HUES48 (cell line): ENCODE measurements at regions not wholly inside any gene's neighbourhood (a gene's known extent, or its start where the extent isn't known, plus 50 kb on each side); places are given as distances from the start of the nearest gene placed in this dataset.
"Not testable (repeated sequence)": the region's sequence is repeated elsewhere in the genome, so short reads cannot be mapped to it uniquely, and the experiment has no call there.

Source experiments
- H3K27ac ChIP-seq: one replicate; pipeline ENCODE4 v1.7.0; 2013; ENCODE audit warnings: low read depth, low read length, inconsistent platforms
- H3K27me3 ChIP-seq: 2 replicates; pipeline ENCODE4 v1.6.1; 2013; ENCODE audit warnings: mild to moderate bottlenecking, low read length; ENCODE audit not compliant: control insufficient read depth, insufficient read depth
- H3K36me3 ChIP-seq: 2 replicates; pipeline ENCODE4 v1.6.1; 2013; ENCODE audit warnings: low read length; ENCODE audit not compliant: control insufficient read depth, insufficient read depth
- H3K4me1 ChIP-seq: 2 replicates; pipeline ENCODE4 v1.6.1; 2013; ENCODE audit warnings: mild to moderate bottlenecking, low read length; ENCODE audit not compliant: control insufficient read depth, insufficient read depth
- H3K4me3 ChIP-seq: 2 replicates; pipeline ENCODE4 v1.5.1; 2013; ENCODE audit warnings: mild to moderate bottlenecking, low read depth, low read length
- H3K9ac ChIP-seq: 2 replicates; pipeline ENCODE4 v1.6.1; 2013; ENCODE audit warnings: mild to moderate bottlenecking, low read depth, low read length, moderate library complexity
- H3K9me3 ChIP-seq: 2 replicates; pipeline ENCODE4 v1.6.1; 2013; ENCODE audit warnings: low read length; ENCODE audit not compliant: control insufficient read depth, insufficient read depth

DNA sequence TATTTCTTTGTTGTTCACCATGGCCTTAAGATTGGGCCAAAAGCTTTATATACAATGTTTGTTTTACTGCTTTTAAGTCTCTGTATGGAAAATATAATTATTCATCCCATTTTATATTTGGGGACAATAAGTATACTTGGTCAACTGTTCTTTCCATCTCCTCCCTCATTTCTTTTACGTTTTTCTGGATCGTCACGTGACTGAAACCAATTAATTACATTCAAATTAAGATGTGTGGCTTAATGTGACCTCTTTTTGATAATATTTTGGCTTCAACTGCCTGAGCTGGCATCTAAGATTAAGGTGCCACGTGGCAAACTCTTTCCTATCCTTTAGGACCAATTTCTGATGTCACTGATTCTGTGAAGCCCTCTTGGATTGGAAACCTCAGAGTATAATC lies 250.1 kb upstream of the SGCD start:
- no peak overlapping the region for H3K4me3 ChIP-seq
- H3K9me3 ChIP-seq = no peaks in the 10 kb centered on the region
- no peaks in the 10 kb centered on the region for H3K27me3 ChIP-seq
- no peak overlapping the region for H3K9ac ChIP-seq
- no peak overlapping the region for H3K27ac ChIP-seq
- H3K36me3 ChIP-seq = no peaks in the 10 kb centered on the region
- H3K4me1 ChIP-seq = no peaks in the 10 kb centered on the region

DNA sequence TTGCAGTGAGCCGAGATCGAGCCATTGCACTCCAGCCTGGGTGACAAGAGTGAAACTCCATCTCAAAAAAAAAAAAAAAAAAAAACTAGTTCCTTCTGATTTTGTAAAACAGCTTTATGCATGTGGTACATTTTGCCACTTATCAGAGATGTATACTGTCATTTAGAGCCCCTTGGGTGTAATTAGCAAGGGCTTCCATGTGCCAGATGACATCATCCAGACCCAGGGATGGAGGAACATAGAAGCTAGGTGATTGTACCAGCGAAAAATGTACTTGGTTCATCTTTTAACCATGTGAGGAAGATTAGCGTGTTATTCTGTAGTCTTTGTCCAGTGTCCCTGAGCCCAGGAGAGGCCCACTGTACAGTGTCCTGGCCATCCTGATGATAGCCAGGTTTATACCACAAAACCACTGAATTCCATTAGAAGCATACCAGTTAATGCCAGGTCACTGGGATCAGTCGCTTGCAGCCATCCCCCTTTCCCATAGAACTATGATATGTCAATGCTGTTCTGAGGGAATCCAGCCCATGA lies 239.3 kb upstream of the SGCD start:
- Histone ChIP-seq H3K4me3 (no peak overlapping the region), H3K4me1 (no peaks in the 10 kb centered on the region), H3K27me3 (no peaks in the 10 kb centered on the region), H3K36me3 (no peaks in the 10 kb centered on the region), H3K9ac (no peak overlapping the region), H3K9me3 (peaks cover 31% of the 10 kb centered on the region), H3K27ac (no peak overlapping the region)

DNA sequence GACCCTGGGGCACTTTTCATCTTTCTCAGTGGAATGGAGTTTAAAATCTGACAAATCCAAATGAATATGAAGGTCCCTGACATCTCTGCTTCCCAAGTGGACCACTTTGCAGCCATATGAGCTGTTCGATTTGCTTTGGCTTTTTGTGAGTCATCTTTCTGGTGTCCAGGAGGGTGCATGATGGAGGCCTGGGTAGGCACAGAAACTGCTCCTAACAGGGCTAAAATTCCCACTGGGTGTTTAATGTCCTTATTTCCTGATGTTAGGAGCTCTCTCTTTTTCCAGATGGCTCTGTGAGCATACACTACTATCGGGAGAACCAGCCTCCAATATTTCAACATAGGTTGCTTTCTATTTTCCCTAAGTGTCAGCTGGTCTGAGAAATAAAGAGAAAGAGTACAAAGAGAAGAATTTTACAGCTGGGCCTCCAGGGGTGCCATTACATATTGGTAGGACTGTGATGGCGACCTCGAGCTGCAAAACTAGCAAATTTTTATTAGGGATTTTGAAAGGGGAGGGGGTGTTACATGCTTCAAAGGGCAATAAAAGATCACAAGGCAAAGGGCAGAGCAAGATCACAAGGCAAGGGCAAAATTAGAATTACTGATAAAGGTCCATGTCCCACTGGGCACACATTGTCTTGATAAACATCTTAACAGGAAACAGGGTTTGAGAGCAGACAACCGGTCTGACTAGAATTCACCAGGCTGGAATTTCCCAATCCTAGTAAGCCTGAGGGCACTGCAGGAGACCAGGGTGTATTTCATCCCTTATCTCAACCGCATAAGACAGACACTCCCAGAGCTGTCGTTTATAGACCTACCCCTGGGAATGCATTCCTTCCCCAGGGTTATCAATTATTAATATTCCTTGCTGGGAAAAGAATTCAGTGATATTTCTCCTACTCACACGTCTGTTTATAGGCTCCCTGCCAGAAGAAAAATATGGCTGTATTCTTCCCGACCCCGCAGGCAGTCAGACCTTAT lies 236.7 kb upstream of the SGCD start:
- peaks cover 31% of the 10 kb centered on the region for H3K9me3 ChIP-seq
- H3K9ac ChIP-seq, H3K4me1 ChIP-seq, H3K36me3 ChIP-seq, H3K27me3 ChIP-seq, H3K27ac ChIP-seq, H3K4me3 ChIP-seq: not testable (repeated sequence)

DNA sequence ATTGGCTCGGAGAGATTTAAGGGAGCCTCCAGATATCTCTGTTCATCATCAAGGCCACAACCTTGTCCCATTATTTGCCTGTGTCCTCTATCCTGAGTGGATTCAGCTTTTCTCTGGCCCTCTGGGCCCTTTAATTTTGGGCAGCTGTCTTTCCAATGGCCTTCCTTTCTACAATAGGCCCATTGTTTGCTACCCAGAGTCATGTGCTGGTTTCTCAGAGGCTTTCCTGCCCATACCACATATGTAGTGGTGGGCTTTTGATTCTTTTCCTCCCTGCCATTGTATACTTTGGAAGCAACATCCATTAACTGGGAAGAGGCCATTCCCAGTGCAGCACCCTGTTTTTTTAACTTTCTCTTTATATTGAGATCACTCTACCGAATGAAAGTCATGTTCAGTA lies 233.9 kb upstream of the SGCD start:
- H3K9me3 ChIP-seq = peaks cover 27% of the 10 kb centered on the region

DNA sequence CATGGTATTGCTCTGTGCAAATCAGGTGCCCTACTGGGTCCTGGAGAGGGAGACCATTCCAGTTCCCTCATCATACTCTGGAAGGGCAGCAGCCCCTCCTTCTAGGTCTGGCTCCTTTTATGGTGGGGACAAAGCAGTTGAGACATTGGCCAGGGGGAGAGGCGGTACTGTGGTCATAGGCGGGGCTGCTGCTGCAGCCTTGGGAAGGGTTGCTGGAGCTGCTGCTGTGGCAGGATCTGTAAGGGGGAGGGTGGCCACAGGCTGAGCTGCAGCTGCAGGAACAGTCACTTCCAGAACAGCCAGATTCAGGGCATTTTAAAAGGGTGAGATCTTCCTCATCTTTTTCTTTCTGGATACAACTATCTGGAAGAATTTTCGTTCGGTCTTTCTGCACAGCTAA lies 233.0 kb upstream of the SGCD start:
- no peaks in the 10 kb centered on the region for H3K4me1 ChIP-seq
- no peak overlapping the region for H3K27ac ChIP-seq
- no peaks in the 10 kb centered on the region for H3K27me3 ChIP-seq
- H3K36me3 ChIP-seq = no peaks in the 10 kb centered on the region
- H3K9ac ChIP-seq = no peak overlapping the region
- peaks cover 22% of the 10 kb centered on the region for H3K9me3 ChIP-seq
- no peak overlapping the region for H3K4me3 ChIP-seq

More for the DNA sequence above, 233.9 kb upstream of the SGCD start:
- Histone ChIP-seq H3K4me3 (no peak overlapping the region), H3K27ac (no peak overlapping the region), H3K9ac (no peak overlapping the region), H3K4me1 (no peaks in the 10 kb centered on the region), H3K27me3 (no peaks in the 10 kb centered on the region), H3K36me3 (no peaks in the 10 kb centered on the region)

DNA sequence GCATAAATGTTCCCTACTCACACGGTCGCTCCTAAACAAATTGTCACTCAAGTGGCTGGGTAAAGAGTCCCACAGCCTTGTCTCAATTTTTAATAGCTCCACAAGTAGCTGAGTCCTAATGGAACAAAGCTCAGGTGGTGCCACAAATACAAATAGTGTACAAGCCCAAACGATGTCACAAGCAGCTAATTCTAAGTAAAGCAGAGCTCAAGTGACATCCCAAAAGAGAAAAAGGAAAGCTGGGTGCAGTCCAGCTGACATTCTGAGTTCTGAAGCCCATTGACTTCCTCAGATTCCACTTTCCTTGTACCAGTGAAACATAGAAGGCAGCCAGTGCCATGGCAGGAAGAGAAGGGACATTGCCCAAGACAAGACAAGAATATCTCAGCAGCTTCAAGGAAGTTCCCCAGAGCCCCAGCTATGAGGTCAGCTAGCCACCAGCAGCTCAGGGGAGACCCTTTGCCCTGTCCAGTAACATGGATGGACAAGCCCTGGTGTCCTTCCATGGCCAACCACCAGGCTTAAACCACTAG lies 231.2 kb upstream of the SGCD start:
- H3K9me3 ChIP-seq = peaks cover 8% of the 10 kb centered on the region

DNA sequence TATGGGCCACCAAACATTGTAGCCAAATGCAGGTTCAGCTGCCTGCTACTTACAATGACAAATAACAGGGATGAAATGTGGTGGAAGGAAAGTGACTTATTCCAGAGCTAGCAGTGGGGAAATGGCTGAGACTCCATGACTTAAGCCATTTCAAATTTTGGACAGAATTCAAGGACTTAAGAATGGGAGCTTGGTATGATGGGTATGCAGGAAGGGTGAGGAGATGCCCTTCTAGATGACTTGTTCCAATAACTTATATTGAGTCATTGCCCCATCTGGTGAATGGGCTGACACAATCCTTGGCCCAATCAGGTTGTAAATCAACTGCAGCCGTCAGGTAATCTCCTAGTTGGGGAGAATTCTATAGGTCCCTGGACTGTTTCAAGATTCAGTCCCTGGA lies 230.7 kb upstream of the SGCD start:
- Histone ChIP-seq H3K9me3 (peaks cover 4% of the 10 kb centered on the region), H3K4me1 (no peaks in the 10 kb centered on the region), H3K27me3 (no peaks in the 10 kb centered on the region), H3K9ac (no peak overlapping the region), H3K36me3 (no peaks in the 10 kb centered on the region), H3K4me3 (no peak overlapping the region), H3K27ac (no peak overlapping the region)

More for the DNA sequence above, 231.2 kb upstream of the SGCD start:
- Histone ChIP-seq H3K4me3 (no peak overlapping the region), H3K27me3 (no peaks in the 10 kb centered on the region), H3K9ac (no peak overlapping the region), H3K4me1 (no peaks in the 10 kb centered on the region), H3K27ac (no peak overlapping the region), H3K36me3 (no peaks in the 10 kb centered on the region)

DNA sequence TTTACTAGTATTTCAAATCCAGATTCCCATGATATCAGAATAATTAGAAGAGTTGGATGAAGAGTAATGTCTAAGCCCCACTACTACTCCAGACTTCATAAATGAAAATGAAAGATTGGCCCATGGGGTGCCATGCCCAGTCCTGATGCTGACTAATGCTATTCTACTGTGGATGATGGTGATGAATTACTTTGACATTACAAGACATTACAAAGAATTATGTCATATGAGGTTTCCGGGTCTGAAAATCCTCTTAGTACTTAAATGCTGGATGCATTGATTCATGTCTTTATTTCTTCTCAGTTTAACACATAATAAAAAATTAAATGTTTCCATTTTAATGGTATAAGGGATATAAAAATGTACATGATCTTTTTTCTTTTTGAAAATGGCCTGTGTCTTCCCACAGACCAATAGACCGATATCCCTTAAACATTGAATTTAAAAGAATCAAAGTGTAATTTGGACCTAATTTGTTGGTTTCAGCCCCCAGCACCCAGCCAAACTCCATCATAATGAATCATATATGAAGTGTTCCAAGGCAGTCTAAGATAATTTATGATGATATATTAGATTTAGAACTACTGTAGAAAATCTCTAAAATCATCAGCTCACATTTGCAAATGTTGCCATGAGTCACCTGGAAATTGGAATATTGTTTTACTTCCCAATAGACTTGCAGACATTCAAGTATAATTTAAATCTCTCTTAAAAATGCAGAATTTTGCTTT lies 223.6 kb upstream of the SGCD start:
- Histone ChIP-seq H3K9me3 (no peaks in the 10 kb centered on the region), H3K4me3 (no peak overlapping the region), H3K9ac (no peak overlapping the region), H3K27ac (no peak overlapping the region), H3K36me3 (no peaks in the 10 kb centered on the region), H3K4me1 (peaks cover 7% of the 10 kb centered on the region), H3K27me3 (no peaks in the 10 kb centered on the region)

DNA sequence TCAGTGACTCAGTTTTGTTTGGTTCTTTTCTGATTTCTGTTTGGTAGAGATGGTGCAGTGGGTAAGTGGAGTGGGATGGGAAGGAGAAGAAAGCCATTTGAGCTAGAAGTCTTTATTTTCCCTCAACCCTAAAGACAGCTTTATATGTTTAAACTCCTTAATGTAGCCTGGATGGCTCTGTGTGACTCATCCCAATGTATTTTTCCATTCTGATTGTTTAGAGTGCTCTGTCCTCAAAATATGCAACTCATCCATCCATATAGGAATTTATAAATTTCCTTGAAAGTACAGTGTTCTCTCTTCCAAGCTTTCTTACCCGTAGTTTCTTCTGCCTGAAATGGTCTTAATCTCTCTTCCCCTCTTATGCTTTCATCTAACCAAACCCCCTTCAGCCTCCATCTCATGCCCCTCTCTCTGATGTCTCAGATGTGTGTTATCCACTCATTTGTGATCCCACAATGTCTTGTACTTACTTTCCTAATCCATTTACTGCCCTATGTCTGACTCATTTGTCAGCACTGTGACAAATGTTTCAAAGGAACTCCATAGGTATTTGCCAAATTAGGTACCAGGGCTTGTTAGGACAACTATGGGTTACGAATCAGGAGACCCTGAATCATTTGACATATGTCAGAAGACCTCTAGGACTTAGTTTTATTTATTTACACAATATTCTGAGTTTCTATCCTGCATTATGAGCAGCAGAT lies 217.5 kb upstream of the SGCD start:
- H3K36me3 ChIP-seq = no peaks in the 10 kb centered on the region
- no peak overlapping the region for H3K9ac ChIP-seq
- H3K4me1 ChIP-seq = peaks cover 4% of the 10 kb centered on the region
- no peak overlapping the region for H3K27ac ChIP-seq
- no peaks in the 10 kb centered on the region for H3K9me3 ChIP-seq
- H3K4me3 ChIP-seq = no peak overlapping the region
- no peaks in the 10 kb centered on the region for H3K27me3 ChIP-seq

DNA sequence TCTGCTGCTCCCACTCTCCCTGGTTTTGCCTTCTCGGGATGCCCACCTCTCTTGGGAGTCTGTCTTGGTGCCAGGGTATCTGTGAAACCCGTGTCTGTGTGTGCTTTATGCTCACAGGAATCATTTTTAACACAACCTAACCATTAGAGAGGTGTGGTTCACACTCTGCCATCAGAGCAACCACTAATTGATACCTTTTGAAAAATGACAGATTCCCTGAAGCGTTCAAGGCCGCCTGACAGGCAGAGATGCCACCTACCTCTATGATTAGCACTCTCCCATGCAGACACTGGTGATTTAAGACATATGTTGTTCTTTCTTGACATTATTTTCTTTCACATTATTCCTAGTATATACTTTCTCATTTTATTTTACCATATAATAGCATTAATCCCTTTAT lies 207.3 kb upstream of the SGCD start:
- H3K27ac ChIP-seq = no peak overlapping the region
- no peak overlapping the region for H3K9ac ChIP-seq
- no peaks in the 10 kb centered on the region for H3K4me1 ChIP-seq
- H3K4me3 ChIP-seq = no peak overlapping the region
- no peaks in the 10 kb centered on the region for H3K9me3 ChIP-seq
- no peaks in the 10 kb centered on the region for H3K27me3 ChIP-seq
- no peaks in the 10 kb centered on the region for H3K36me3 ChIP-seq
